SU-DHL-6 (cell line): ENCODE measurements at regions not wholly inside any gene's neighbourhood (a gene's known extent, or its start where the extent isn't known, plus 50 kb on each side); places are given as distances from the start of the nearest gene placed in this dataset.

Experiments used
- CTCF ChIP-seq: fragments of 200-600 bp; sonication (generic); IDR thresholded peaks from one replicate; pipeline ENCODE4 v1.5.1; 2017; ENCODE audit warnings: antibody characterized with exemption, mild to moderate bottlenecking, low read length, moderate library complexity; ENCODE audit not compliant: insufficient read depth, poor library complexity, severe bottlenecking
- EZH2phosphoT487 ChIP-seq: fragments of 200-600 bp; sonication (generic), shearing (Covaris generic); conservative IDR thresholded peaks from 2 replicates; pipeline ENCODE4 v1.6.1; 2018; ENCODE audit warnings: mild to moderate bottlenecking, antibody characterized with exemption, low read length, moderate library complexity, mixed read lengths

- TF ChIP-seq CTCF, result no peak
- TF ChIP-seq EZH2phosphoT487, result no peak
Measured at GRCh38 chr15:62873203-62873602, 169.3 kb upstream of the TPM1 start.
